GM23248 (cell line): ENCODE measurements at regions not wholly inside any gene's neighbourhood (a gene's known extent, or its start where the extent isn't known, plus 50 kb on each side); places are given as distances from the start of the nearest gene placed in this dataset.

Source experiments
- EZH2 ChIP-seq: fragments of 200-600 bp; sonication (generic); IDR thresholded peaks from 2 replicates; pipeline ENCODE4 v1.6.1; 2018; ENCODE audit warnings: antibody characterized with exemption, mild to moderate bottlenecking; ENCODE audit not compliant: insufficient read depth, poor library complexity, severe bottlenecking
- EZH2phosphoT487 ChIP-seq: fragments of 200-600 bp; sonication (generic); IDR thresholded peaks from 2 replicates; pipeline ENCODE4 v1.6.1; 2018; ENCODE audit warnings: antibody characterized with exemption, moderate library complexity, mild to moderate bottlenecking, low read depth; ENCODE audit not compliant: insufficient read depth

DNA sequence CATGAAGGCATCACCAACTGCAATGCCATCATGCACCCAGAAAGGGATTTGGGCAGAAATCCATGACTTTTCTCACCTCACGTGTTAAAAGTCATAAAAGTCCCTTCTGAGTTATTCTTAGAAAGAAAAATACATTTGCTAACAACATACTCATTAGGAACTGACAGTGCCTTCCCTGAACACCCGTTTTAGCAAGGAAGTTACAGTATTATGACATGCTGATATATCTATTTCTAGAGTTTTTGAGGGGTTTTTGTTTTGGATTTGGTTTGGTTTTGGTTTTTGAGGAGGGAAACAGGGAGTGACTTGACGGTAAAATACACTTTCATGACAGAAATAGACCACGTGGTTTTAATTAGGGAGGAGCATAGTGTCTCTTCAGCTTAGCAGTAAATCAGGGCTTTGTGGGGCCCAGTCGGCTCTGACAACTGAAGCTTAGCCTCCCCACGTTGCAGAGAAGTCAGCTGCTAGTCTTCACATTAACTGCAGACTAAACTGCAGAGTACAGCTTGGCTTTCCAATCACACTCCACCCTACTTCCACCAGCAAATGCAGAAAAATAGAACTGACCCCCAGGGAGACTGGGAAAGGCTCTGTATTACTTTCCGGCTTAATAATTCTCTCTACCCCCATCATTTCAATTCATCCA lies 141.4 kb downstream of the FAM124B start:
- TF ChIP-seq EZH2phosphoT487 (no peak), EZH2 (no peak)
